ENCODE measurements at regions not wholly inside any gene's neighbourhood (a gene's known extent, or its start where the extent isn't known, plus 50 kb on each side); places are given as distances from the start of the nearest gene placed in this dataset.
A peak's percentile ranks its signal among the peaks of the same experiment; 100 is the strongest.
"Not testable (repeated sequence)": the region's sequence is repeated elsewhere in the genome, so short reads cannot be mapped to it uniquely, and the experiment has no call there.

GRCh38 chr3:80424951-80425350 is 657.2 kb upstream of the ROBO1 start:
- no peak for DNase-seq

- no peak for DNase-seq
Observed at GRCh38 chr3:80408030-80408721, 640.4 kb upstream of the ROBO1 start.

GRCh38 chr3:80405618-80406017 is 637.8 kb upstream of the ROBO1 start:
- no peak for DNase-seq

GRCh38 chr3:80395023-80395422 is 627.2 kb upstream of the ROBO1 start:
- peak in 1 of 5 experiments; percentile 57 for DNase-seq

GRCh38 chr3:80391573-80391972 is 623.8 kb upstream of the ROBO1 start:
- peak in 1 of 5 experiments; percentile 27 for DNase-seq

GRCh38 chr3:80384811-80385210 is 617.0 kb upstream of the ROBO1 start:
- no peak for DNase-seq

GRCh38 chr3:80374423-80374822 is 606.6 kb upstream of the ROBO1 start:
- DNase-seq, result no peak

GRCh38 chr3:80368616-80369015 is 600.8 kb upstream of the ROBO1 start:
- no peak for DNase-seq

GRCh38 chr3:80366808-80367548 is 599.2 kb upstream of the ROBO1 start:
- no peak for DNase-seq

- DNase-seq, result no peak
Observed at GRCh38 chr3:80357761-80358160, 590.0 kb upstream of the ROBO1 start.

- no peak for DNase-seq
Observed at GRCh38 chr3:80355144-80355543, 587.3 kb upstream of the ROBO1 start.

- DNase-seq, result no peak
Observed at GRCh38 chr3:80351201-80351600, 583.4 kb upstream of the ROBO1 start.

GRCh38 chr3:80350771-80351170 is 583.0 kb upstream of the ROBO1 start:
- no peak for DNase-seq

- no peak for DNase-seq
Observed at GRCh38 chr3:80338366-80338765, 570.6 kb upstream of the ROBO1 start.

GRCh38 chr3:80334534-80334933 is 566.7 kb upstream of the ROBO1 start:
- DNase-seq, result no peak

GRCh38 chr3:80331494-80332170 is 563.8 kb upstream of the ROBO1 start:
- DNase-seq, result no peak

- not testable (repeated sequence) for DNase-seq
Observed at GRCh38 chr3:80314541-80314940, 546.7 kb upstream of the ROBO1 start.

GRCh38 chr3:80308637-80309036 is 540.8 kb upstream of the ROBO1 start:
- no peak for DNase-seq

GRCh38 chr3:80307844-80308243 is 540.0 kb upstream of the ROBO1 start:
- DNase-seq, result no peak

- no peak for DNase-seq
Observed at GRCh38 chr3:80297720-80298119, 529.9 kb upstream of the ROBO1 start.

GRCh38 chr3:80285388-80285787 is 517.6 kb upstream of the ROBO1 start:
- DNase-seq, result no peak

GRCh38 chr3:80283783-80284182 is 516.0 kb upstream of the ROBO1 start:
- DNase-seq, result no peak

GRCh38 chr3:80278056-80278455 is 510.3 kb upstream of the ROBO1 start:
- DNase-seq, result no peak

- DNase-seq, result no peak
Observed at GRCh38 chr3:80275120-80275519, 507.3 kb upstream of the ROBO1 start.
